Astrocyte (in vitro differentiated cells and primary cell): ENCODE measurements at regions not wholly inside any gene's neighbourhood (a gene's known extent, or its start where the extent isn't known, plus 50 kb on each side); places are given as distances from the start of the nearest gene placed in this dataset.

Source experiments
- DNase-seq: peaks from one replicate; pipeline ENCODE4 v3.0.0-alpha.2; 2010; ENCODE audit warnings: low read depth
- FAIRE-seq: peaks from 2 replicates; lab custom pipeline; 2011; peaks lifted over from hg19 to GRCh38; lab: Jason Lieb, UNC
- H2AFZ ChIP-seq: 2 replicates; pipeline ENCODE4 v1.6.0; 2012; ENCODE audit warnings: low read depth, low read length, inconsistent platforms
- H3K27ac ChIP-seq: 2 replicates; pipeline ENCODE4 v1.5.1; 2011; ENCODE audit warnings: low read depth, low read length, inconsistent platforms
- H3K27me3 ChIP-seq: 2 replicates; pipeline ENCODE4 v1.6.0; 2011; ENCODE audit warnings: low read length, inconsistent platforms; ENCODE audit not compliant: insufficient read depth
- H3K36me3 ChIP-seq: 2 replicates; pipeline ENCODE4 v1.5.1; 2011; ENCODE audit warnings: low read length, inconsistent platforms; ENCODE audit not compliant: insufficient read depth
- H3K4me1 ChIP-seq: 2 replicates; pipeline ENCODE4 v1.5.1; 2011; ENCODE audit warnings: low read length, inconsistent platforms; ENCODE audit not compliant: insufficient read depth
- H3K4me2 ChIP-seq: 2 replicates; pipeline ENCODE4 v1.6.0; 2012; ENCODE audit warnings: low read length, inconsistent platforms
- H3K4me3 ChIP-seq: 2 replicates; pipeline ENCODE4 v1.5.1; 2011; ENCODE audit warnings: low read depth, mild to moderate bottlenecking, low read length, inconsistent platforms; ENCODE audit not compliant: insufficient read depth
- H3K79me2 ChIP-seq: 2 replicates; pipeline ENCODE4 v1.6.0; 2012; ENCODE audit warnings: mild to moderate bottlenecking, low read length, inconsistent platforms; ENCODE audit not compliant: insufficient read depth
- H3K9ac ChIP-seq: 2 replicates; pipeline ENCODE4 v1.6.0; 2012; ENCODE audit warnings: mild to moderate bottlenecking, low read length, inconsistent platforms
- H3K9me3 ChIP-seq: 2 replicates; pipeline ENCODE4 v1.5.1; 2012; ENCODE audit warnings: low read depth, mild to moderate bottlenecking, low read length, inconsistent platforms; ENCODE audit not compliant: insufficient read depth
- H4K20me1 ChIP-seq: 2 replicates; pipeline ENCODE4 v1.6.0; 2012; ENCODE audit warnings: low read length, inconsistent platforms; ENCODE audit not compliant: insufficient read depth
- H3K27ac Mint-ChIP-seq: one replicate; pipeline ENCODE4 v1.8.0; 2021; ENCODE audit warnings: mild to moderate bottlenecking, mixed read lengths; ENCODE audit not compliant: unreplicated experiment
- H3K27me3 Mint-ChIP-seq: one replicate; pipeline ENCODE4 v1.8.0; 2021; ENCODE audit warnings: low read depth, mixed read lengths; ENCODE audit not compliant: unreplicated experiment
- H3K36me3 Mint-ChIP-seq: one replicate; pipeline ENCODE4 v1.8.0; 2021; ENCODE audit warnings: low read depth, mixed read lengths; ENCODE audit not compliant: unreplicated experiment
- H3K4me1 Mint-ChIP-seq: one replicate; pipeline ENCODE4 v1.8.0; 2021; ENCODE audit warnings: low read depth, mixed read lengths; ENCODE audit not compliant: unreplicated experiment
- H3K4me3 Mint-ChIP-seq: one replicate; pipeline ENCODE4 v1.8.0; 2021; ENCODE audit warnings: mild to moderate bottlenecking, moderate library complexity, mixed read lengths; ENCODE audit not compliant: unreplicated experiment
- H3K9me3 Mint-ChIP-seq: one replicate; pipeline ENCODE4 v1.8.0; 2021; ENCODE audit warnings: mild to moderate bottlenecking, mixed read lengths; ENCODE audit not compliant: unreplicated experiment
- CTCF ChIP-seq: IDR thresholded peaks from 2 replicates; pipeline ENCODE4 v1.5.1; 2011; ENCODE audit warnings: low read depth, mild to moderate bottlenecking, inconsistent platforms, low read length, moderate library complexity; ENCODE audit not compliant: insufficient read depth
- EZH2 ChIP-seq: IDR thresholded peaks from 2 replicates; pipeline ENCODE4 v1.6.1; 2012; ENCODE audit warnings: mild to moderate bottlenecking, low read length, inconsistent platforms; ENCODE audit not compliant: insufficient read depth

- Mint-ChIP-seq H3K9me3 (no peaks in the 10 kb centered on the region), H3K27ac (no peak overlapping the region)
- no peak for FAIRE-seq
Observed at GRCh38 chr1:219278288-219278687, 104.6 kb downstream of the LYPLAL1 start.

GRCh38 chr1:219277304-219278105 lies 103.8 kb downstream of the LYPLAL1 start:
- Mint-ChIP-seq H3K36me3 (no peaks in the 10 kb centered on the region), H3K27ac (no peak overlapping the region), H3K4me1 (peaks cover 2% of the 10 kb centered on the region), H3K27me3 (no peaks in the 10 kb centered on the region), H3K9me3 (no peaks in the 10 kb centered on the region), H3K4me3 (no peak overlapping the region)
- Histone ChIP-seq H3K9me3 (no peaks in the 10 kb centered on the region), H3K4me1 (peaks cover 13% of the 10 kb centered on the region), H3K9ac (no peak overlapping the region), H3K4me2 (no peak overlapping the region), H3K27me3 (no peaks in the 10 kb centered on the region), H3K4me3 (no peak overlapping the region), H2AFZ (no peak overlapping the region), H4K20me1 (no peaks in the 10 kb centered on the region), H3K36me3 (no peaks in the 10 kb centered on the region), H3K79me2 (no peaks in the 10 kb centered on the region), H3K27ac (no peak overlapping the region)
- FAIRE-seq (no peak), DNase-seq (peak; percentile 47)
- TF ChIP-seq EZH2 = no peak
- no peak for TF ChIP-seq CTCF

More at GRCh38 chr1:219278288-219278687, 104.6 kb downstream of the LYPLAL1 start:
- TF ChIP-seq CTCF (no peak), EZH2 (no peak)
- no peak overlapping the region for H3K4me3 Mint-ChIP-seq
- DNase-seq = peak; percentile 60
- no peak overlapping the region for H2AFZ ChIP-seq
- peak overlapping the region; percentile 27 for H3K9ac ChIP-seq
- H3K4me1 ChIP-seq = peaks cover 12% of the 10 kb centered on the region
- no peaks in the 10 kb centered on the region for H3K36me3 Mint-ChIP-seq
- H3K27me3 ChIP-seq = no peaks in the 10 kb centered on the region
- H3K79me2 ChIP-seq = no peaks in the 10 kb centered on the region
- H3K27me3 Mint-ChIP-seq = no peaks in the 10 kb centered on the region
- no peaks in the 10 kb centered on the region for H3K9me3 ChIP-seq
- no peak overlapping the region for H3K4me2 ChIP-seq
- H3K4me1 Mint-ChIP-seq = no peaks in the 10 kb centered on the region
- H3K4me3 ChIP-seq = no peak overlapping the region
- H3K36me3 ChIP-seq = no peaks in the 10 kb centered on the region
- H4K20me1 ChIP-seq = no peaks in the 10 kb centered on the region
- peak overlapping the region; percentile 72 for H3K27ac ChIP-seq

GRCh38 chr1:219276049-219276738 lies 102.5 kb downstream of the LYPLAL1 start:
- no peaks in the 10 kb centered on the region for H3K27me3 ChIP-seq
- no peaks in the 10 kb centered on the region for H4K20me1 ChIP-seq
- H3K4me3 ChIP-seq = no peak overlapping the region
- peaks cover 15% of the 10 kb centered on the region for H3K4me1 Mint-ChIP-seq
- H3K4me2 ChIP-seq = no peak overlapping the region
- no peak overlapping the region for H3K27ac ChIP-seq
- no peak for FAIRE-seq
- no peaks in the 10 kb centered on the region for H3K9me3 ChIP-seq
- no peak overlapping the region for H3K4me3 Mint-ChIP-seq
- no peaks in the 10 kb centered on the region for H3K36me3 ChIP-seq
- H3K27me3 Mint-ChIP-seq = no peaks in the 10 kb centered on the region
- no peak for TF ChIP-seq EZH2
- no peak for TF ChIP-seq CTCF
- H3K4me1 ChIP-seq = peaks cover 24% of the 10 kb centered on the region
- DNase-seq = no peak
- no peaks in the 10 kb centered on the region for H3K79me2 ChIP-seq
- no peak overlapping the region for H2AFZ ChIP-seq
- H3K9ac ChIP-seq = no peak overlapping the region
- no peak overlapping the region for H3K27ac Mint-ChIP-seq
- H3K9me3 Mint-ChIP-seq = no peaks in the 10 kb centered on the region
- no peaks in the 10 kb centered on the region for H3K36me3 Mint-ChIP-seq
